Lower leg skin (tissue), 4 donors: ENCODE measurements at regions not wholly inside any gene's neighbourhood (a gene's known extent, or its start where the extent isn't known, plus 50 kb on each side); places are given as distances from the start of the nearest gene placed in this dataset.

Experiments
- DNase-seq, 2 donors: peaks; one replicate each; pipeline ENCODE4 v3.0.0-alpha.2; 2019; ENCODE audit warnings: low spot score in 2 of 2
- H3K4me3 ChIP-seq: fragments of 200-600 bp; sonication (generic); 2 replicates; pipeline ENCODE4 v1.5.1; 2017; ENCODE audit warnings: mild to moderate bottlenecking, low read depth; ENCODE audit not compliant: poor library complexity, severe bottlenecking
- CTCF ChIP-seq, 3 donors: fragments of 450-650 bp; IDR thresholded peaks; one replicate each; pipeline ENCODE4 v1.5.1; 2016; ENCODE audit warnings: antibody characterized with exemption in 3 of 3, mild to moderate bottlenecking in 3 of 3, moderate library complexity in 2 of 3
- POLR2A ChIP-seq, 2 donors: fragments of 450-650 bp; IDR thresholded peaks; one replicate each; pipeline ENCODE4 v1.6.1; 2016 to 2017; ENCODE audit warnings: antibody characterized with exemption in 2 of 2, mild to moderate bottlenecking in 1 of 2, moderate library complexity in 1 of 2
- WGBS, 2 donors: methylation state at CpG; one replicate each; pipeline ENCODE4 v1.1.5; 2018; 5-methylcytosine and 5-hydroxymethylcytosine counted together
- intact Hi-C: fragments of 100-400 bp; cut with DNase I; formaldehyde crosslinking; loops from one replicate; pipeline ENCODE4 v1.15.0; 2023; ENCODE audit warnings: low total_unique reads

GRCh38 chr1:166273618-166274017 lies 106.8 kb upstream of the FAM78B start:
- intact Hi-C loops, result no loop called here
- H3K4me3 ChIP-seq, result no peak overlapping the region
- no peak for DNase-seq
- TF ChIP-seq POLR2A (IDR thresholded peaks at IDR 0.05) (no peak), CTCF (IDR thresholded peaks at IDR 0.05) (no peak)
- WGBS, 2 donors, result 50 to 52% methylated on average over 6 of the region's 6 CpGs

DNA sequence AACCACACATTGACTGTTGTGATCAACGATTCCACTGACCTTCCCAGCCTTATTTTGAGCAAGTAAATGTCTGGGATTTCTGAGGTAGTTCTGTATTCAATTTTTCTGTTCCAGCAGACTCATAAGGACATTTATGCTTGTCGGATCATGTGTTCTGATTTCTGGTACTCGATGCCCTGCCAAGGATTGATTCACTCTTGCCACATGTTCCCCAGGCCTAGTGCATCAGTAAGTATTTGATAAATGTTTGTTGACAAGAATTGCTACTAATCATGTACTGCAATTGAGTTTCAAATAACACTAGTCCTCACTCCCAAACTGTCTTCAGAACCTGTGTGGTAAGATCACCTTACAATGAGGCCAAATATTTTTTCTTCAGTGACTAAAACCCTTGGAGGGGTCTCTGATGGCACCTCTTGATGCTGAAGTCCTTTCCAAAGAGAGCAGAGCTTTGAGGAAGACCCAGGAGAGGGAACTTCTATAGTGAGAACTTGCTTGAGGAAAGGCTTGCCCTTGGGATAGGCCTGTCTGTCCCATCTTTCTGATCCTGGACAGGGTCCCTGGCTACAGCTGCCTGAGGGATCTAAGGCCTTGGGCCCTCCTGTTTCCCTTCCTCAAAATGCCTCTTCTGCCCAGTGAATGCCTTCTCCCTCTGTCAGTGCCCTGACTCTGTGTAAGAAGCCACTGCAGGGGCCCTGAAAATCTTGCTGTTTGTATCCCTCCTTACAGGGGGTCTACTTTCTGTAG lies 115.8 kb upstream of the FAM78B start:
- 26 to 60% methylated on average over 3 of the region's 3 CpGs for WGBS, 2 donors
- intact Hi-C loops, result no loop called here
- no peak overlapping the region for H3K4me3 ChIP-seq
- TF ChIP-seq POLR2A (IDR thresholded peaks at IDR 0.05), result no peak
- no peak for TF ChIP-seq CTCF (IDR thresholded peaks at IDR 0.05)
- DNase-seq, result peak in 1 of 2 donors; percentile 36

- WGBS, 2 donors, result 64 to 65% methylated on average over 6 of the region's 6 CpGs
- no peak overlapping the region for H3K4me3 ChIP-seq
- intact Hi-C loops, result no loop called here
- TF ChIP-seq CTCF (IDR thresholded peaks at IDR 0.05), result no peak
- TF ChIP-seq POLR2A (IDR thresholded peaks at IDR 0.05), result no peak
- DNase-seq, result no peak
Measured at GRCh38 chr1:166283190-166283589, 116.4 kb upstream of the FAM78B start.

GRCh38 chr1:166283600-166283999 lies 116.8 kb upstream of the FAM78B start:
- TF ChIP-seq CTCF (IDR thresholded peaks at IDR 0.05), result no peak
- no peak for TF ChIP-seq POLR2A (IDR thresholded peaks at IDR 0.05)
- intact Hi-C loops, result no loop called here
- DNase-seq, result no peak
- 84% methylated on average over 5 of the region's 5 CpGs for WGBS, 2 donors
- no peak overlapping the region for H3K4me3 ChIP-seq

- no peak for TF ChIP-seq POLR2A (IDR thresholded peaks at IDR 0.05)
- no peak for TF ChIP-seq CTCF (IDR thresholded peaks at IDR 0.05)
- no peak for DNase-seq
- no peak overlapping the region for H3K4me3 ChIP-seq
- WGBS, 2 donors, result 82 to 90% methylated on average over 4 of the region's 4 CpGs
- intact Hi-C loops, result no loop called here
Measured at GRCh38 chr1:166289309-166290050, 122.7 kb upstream of the FAM78B start.
